HG03108 (cell line): ENCODE measurements at regions not wholly inside any gene's neighbourhood (a gene's known extent, or its start where the extent isn't known, plus 50 kb on each side); places are given as distances from the start of the nearest gene placed in this dataset.
"Not testable (repeated sequence)": the region's sequence is repeated elsewhere in the genome, so short reads cannot be mapped to it uniquely, and the experiment has no call there.

Experiments
- ATAC-seq: cut with Tn5 transposase; IDR thresholded peaks from one replicate; pipeline ENCODE4 v1.9.1; 2021; ENCODE audit warnings: moderate library complexity; ENCODE audit not compliant: unreplicated experiment

DNA sequence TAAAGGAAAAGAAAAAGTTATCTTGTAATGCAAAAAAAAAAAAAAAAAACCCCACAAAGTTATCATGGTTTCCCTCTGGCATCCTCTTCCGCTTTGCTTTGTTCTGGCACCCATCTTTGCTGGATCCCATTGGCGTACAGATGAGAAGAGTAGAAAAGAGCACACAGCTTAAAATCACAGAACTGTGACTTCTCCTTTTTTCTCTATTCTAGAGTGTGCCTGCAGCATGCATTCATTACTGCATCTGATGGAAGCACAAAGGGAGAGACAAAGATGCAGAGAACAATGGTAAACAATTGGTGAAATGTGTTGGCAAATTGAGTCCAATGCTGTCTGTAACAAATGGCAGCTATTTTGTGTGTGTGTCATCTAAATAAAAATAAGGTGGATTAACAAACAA is 440.8 kb upstream of the PIK3R1 start:
- ATAC-seq: no peak

DNA sequence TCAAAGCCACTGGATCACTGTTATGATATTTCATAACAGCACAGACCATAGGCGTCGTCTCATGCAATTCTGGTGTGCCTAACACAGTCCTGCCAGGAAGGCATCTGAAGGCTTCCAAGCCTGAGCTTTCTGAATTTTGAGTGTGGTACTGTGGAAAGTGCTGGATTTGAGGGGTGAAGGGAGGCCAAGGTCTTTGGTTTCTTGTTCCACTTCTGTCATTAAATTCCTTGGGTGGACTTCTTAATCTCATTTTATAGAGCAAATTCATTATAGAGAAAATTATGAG is 441.3 kb upstream of the PIK3R1 start:
- no peak for ATAC-seq

GRCh38 chr5:67773411-67774266 is 441.9 kb upstream of the PIK3R1 start:
- ATAC-seq: no peak

DNA sequence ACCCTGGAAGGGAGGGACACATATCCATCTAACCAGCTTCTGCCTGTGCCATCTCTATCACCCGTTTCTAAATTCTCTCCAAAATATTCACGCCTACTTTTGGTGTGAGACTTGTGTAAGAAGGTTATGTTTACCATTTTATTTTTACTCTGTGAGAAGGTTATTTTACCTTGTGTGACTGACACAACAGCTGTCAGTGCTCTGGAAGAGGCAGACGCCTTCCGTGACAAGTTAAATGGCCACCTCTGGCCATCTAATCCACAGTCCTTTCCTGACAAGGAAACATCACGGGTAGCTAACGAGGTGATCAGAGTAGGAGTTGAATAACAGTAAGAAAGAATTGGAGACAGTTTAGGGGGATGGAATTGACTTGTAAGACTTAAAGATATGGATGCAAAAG is 443.8 kb upstream of the PIK3R1 start:
- ATAC-seq: no peak

- ATAC-seq: no peak
These were observed 444.3 kb upstream of the PIK3R1 start for GRCh38 chr5:67771221-67771620.

- ATAC-seq: no peak
These were observed 445.0 kb upstream of the PIK3R1 start for GRCh38 chr5:67770431-67771025.

DNA sequence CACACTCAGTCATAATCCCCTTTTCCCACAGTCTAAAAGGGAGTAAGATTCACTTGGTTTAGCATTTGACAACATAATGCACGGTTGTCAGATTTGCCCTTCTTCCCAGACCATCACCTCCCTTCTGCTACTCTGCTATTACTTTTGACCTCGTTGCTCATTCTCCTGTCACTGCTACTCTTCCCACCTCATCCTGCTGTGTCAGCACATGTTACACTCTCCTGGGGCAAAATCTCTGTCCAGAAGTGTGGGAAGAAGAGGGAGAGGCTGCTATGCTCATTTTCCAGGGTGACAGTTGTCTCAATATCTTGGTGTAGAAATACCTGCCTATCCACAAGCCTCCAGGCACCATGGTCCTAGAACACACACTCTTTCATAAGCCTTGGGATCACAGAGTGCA is 449.9 kb upstream of the PIK3R1 start:
- ATAC-seq: no peak

- ATAC-seq: not testable (repeated sequence)
These were observed 457.8 kb upstream of the PIK3R1 start for GRCh38 chr5:67757771-67758170.

- no peak for ATAC-seq
These were observed 463.2 kb upstream of the PIK3R1 start for GRCh38 chr5:67752357-67752708.

DNA sequence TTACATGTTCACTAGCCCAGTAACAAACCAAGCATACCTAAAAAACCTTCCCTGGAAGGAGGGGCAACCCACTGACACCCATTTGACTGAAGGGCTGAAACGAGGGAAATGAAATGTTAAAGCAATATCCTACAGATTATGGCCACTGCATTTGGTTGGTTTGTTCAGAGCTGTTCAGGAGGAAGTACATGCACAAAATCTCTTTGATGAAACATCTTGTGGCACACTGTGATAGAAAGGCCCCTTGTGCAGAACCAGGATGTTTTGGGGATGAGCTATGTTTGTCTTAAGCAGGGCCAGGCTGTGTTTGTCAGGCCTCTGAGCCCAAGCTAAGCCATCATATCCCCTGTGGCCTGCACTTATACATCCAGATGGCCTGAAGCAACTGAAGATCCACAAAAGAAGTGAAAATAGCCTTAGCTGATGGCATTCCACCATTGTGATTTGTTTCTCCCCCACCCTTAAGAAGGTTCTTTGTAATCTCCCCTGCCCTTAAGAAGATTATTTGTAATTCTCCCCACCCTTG is 467.3 kb upstream of the PIK3R1 start:
- no peak for ATAC-seq

DNA sequence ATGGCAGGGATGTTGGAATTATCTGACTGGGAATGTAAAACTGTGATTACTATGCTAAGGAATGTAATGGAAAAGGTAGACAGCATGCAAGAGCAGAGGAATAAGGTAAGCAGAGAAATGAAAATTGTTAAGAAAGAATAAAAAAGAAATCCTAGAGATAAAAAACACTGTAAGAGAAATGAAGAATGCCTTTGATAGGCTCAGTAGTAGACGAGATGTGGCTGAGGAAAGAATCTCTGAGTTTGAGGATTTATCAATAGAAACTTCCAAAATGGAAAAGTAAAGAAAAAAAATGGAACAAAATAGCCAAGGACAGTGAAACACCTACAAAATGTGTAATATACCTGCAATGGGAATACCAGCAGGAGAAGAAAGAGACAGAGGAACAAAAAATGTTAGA is 468.5 kb upstream of the PIK3R1 start:
- no peak for ATAC-seq

GRCh38 chr5:67746608-67747007 is 468.9 kb upstream of the PIK3R1 start:
- ATAC-seq: not testable (repeated sequence)

- ATAC-seq: no peak
These were observed 469.5 kb upstream of the PIK3R1 start for GRCh38 chr5:67746103-67746502.

DNA sequence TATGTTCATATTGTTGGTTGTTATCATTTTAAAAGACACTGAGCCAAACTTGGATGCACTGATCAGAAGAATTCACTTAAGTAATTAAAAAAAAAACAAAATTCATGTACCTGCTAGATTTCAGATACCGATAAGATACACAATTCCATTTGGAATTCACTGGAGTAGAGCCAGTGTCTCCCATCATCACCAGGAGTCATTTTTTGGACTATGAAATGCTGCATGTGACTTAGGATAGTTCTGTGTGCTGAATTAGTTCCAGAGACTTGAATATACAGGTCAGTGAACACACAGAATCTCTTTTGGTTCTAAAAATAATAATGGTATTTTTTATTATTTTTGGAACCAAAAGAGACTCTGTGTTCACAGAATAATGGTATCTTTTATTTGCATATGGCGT is 482.6 kb upstream of the PIK3R1 start:
- no peak for ATAC-seq

- no peak for ATAC-seq
These were observed 483.1 kb upstream of the PIK3R1 start for GRCh38 chr5:67732471-67732870.

- ATAC-seq: no peak
These were observed 483.7 kb upstream of the PIK3R1 start for GRCh38 chr5:67731886-67732285.

- no peak for ATAC-seq
These were observed 484.6 kb upstream of the PIK3R1 start for GRCh38 chr5:67730917-67731474.

DNA sequence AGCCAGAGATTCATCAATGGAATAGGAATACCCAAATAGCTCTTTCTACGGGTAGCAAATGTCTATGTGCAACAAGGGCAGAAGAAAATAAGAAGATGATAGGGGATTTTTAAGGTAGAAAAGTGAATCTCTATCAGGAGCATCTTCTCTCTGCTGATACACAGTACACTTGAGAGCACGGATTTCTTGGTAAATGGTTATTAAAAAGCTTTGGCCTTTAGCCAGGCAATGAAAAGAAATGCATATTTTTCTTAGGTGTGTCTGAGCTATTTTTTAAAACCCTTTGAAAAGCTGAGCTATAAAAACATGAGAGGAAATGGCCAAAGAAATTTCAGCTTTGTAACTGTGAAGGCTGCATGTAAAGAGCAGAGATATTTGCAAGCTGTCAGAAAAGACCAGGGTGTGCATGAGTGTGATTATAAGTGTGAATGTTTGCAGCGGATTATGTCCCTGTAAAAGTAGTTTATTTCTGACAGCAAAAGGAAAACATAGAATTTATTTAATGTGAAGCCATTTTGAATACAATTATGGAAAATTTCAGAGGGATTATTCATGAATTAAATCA is 487.1 kb upstream of the PIK3R1 start:
- ATAC-seq: no peak

GRCh38 chr5:67725604-67726003 is 490.0 kb upstream of the PIK3R1 start:
- ATAC-seq: no peak

GRCh38 chr5:67724412-67725135 is 491.0 kb upstream of the PIK3R1 start:
- no peak for ATAC-seq

GRCh38 chr5:67723873-67724272 is 491.7 kb upstream of the PIK3R1 start:
- no peak for ATAC-seq
